Thymus (tissue), 11 donors: ENCODE measurements at regions not wholly inside any gene's neighbourhood (a gene's known extent, or its start where the extent isn't known, plus 50 kb on each side); places are given as distances from the start of the nearest gene placed in this dataset.
A peak's percentile ranks its signal among the peaks of the same experiment; 100 is the strongest.

Experiments
- DNase-seq, 9 donors: peaks; one replicate each; pipeline ENCODE4 v3.0.0-alpha.2; 2013; ENCODE audit warnings: low spot score in 9 of 9, low read depth in 6 of 9, missing footprints in 1 of 9
- H3K27ac ChIP-seq, 2 donors: one replicate each; pipeline ENCODE4 v1.5.1; 2013; ENCODE audit warnings: control low read depth in 1 of 2, low read depth in 1 of 2, low read length in 1 of 2, mild to moderate bottlenecking in 1 of 2, moderate library complexity in 1 of 2
- H3K27me3 ChIP-seq, 2 donors: one replicate each; pipeline ENCODE4 v1.5.1; 2013; ENCODE audit warnings: low read length in 1 of 2; ENCODE audit not compliant: control insufficient read depth in 2 of 2, insufficient read depth in 1 of 2
- H3K36me3 ChIP-seq, 2 donors: one replicate each; pipeline ENCODE4 v1.5.1; 2013; ENCODE audit warnings: low read length in 1 of 2, mild to moderate bottlenecking in 1 of 2, moderate library complexity in 1 of 2; ENCODE audit not compliant: control insufficient read depth in 2 of 2, insufficient read depth in 2 of 2
- H3K4me1 ChIP-seq, 2 donors: one replicate each; pipeline ENCODE4 v1.5.1; 2013; ENCODE audit warnings: low read length in 2 of 2; ENCODE audit not compliant: control insufficient read depth in 2 of 2, insufficient read depth in 2 of 2
- H3K4me3 ChIP-seq, 2 donors: one replicate each; pipeline ENCODE4 v1.5.1; 2013; ENCODE audit warnings: low read length in 2 of 2, control low read depth in 1 of 2, mild to moderate bottlenecking in 1 of 2
- H3K9me3 ChIP-seq, 2 donors: one replicate each; pipeline ENCODE4 v1.5.1; 2013; ENCODE audit warnings: low read length in 1 of 2, mild to moderate bottlenecking in 1 of 2; ENCODE audit not compliant: control insufficient read depth in 2 of 2, insufficient read depth in 1 of 2
- WGBS: extraction: QIAGEN DNeasy Blood & Tissue Kit; methylation state at CpG from one replicate; pipeline ENCODE4 v1.1.7; 2013; 5-methylcytosine and 5-hydroxymethylcytosine counted together
- donor health status: healthy.

DNA sequence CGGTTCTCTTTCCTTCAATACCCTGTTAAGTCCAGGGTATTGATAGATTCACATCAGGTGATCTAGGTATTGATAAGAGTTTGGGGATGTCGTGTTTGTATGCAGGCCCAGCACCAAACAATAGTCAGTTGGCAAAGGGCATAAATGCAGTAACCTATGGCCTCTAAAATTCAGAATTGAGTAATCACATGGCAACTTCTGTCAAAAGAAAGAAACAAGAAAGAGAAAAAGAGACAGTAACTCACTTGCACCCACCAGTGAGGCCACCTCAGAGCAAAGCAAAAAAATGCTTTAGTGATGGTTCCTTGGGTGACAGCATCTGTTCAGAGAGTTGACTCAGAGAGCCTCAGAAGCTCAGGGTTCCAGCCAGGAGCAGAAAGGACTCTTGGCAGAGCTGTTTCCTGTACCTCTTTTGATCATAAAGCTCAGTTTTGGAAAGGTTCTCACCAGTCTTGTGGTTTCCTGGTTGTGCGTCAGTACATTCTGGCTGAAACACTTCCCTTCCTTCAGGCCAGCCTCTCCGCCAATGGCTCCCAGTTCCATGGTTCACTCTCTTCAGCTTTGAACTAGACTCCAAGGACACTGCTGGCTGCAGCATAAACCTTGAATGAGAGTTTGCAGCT is 70.1 kb upstream of the GORAB start:
- no peaks in the 10 kb centered on the region for H3K36me3 ChIP-seq
- H3K27ac ChIP-seq = no peak overlapping the region
- WGBS = 59% methylated on average over 4 of the region's 4 CpGs
- no peak overlapping the region for H3K4me3 ChIP-seq
- H3K4me1 ChIP-seq = no peaks in the 10 kb centered on the region
- no peaks in the 10 kb centered on the region for H3K27me3 ChIP-seq
- no peak for DNase-seq
- H3K9me3 ChIP-seq = no peaks in the 10 kb centered on the region

- Histone ChIP-seq H3K4me3 (no peak overlapping the region), H3K27ac (no peak overlapping the region), H3K9me3 (no peaks in the 10 kb centered on the region), H3K4me1 (no peaks in the 10 kb centered on the region), H3K36me3 (no peaks in the 10 kb centered on the region), H3K27me3 (no peaks in the 10 kb centered on the region)
- WGBS = 84% methylated on average over 1 of the region's 1 CpG
- DNase-seq = no peak
Observed at GRCh38 chr1:170470121-170470520, 61.8 kb upstream of the GORAB start.

DNA sequence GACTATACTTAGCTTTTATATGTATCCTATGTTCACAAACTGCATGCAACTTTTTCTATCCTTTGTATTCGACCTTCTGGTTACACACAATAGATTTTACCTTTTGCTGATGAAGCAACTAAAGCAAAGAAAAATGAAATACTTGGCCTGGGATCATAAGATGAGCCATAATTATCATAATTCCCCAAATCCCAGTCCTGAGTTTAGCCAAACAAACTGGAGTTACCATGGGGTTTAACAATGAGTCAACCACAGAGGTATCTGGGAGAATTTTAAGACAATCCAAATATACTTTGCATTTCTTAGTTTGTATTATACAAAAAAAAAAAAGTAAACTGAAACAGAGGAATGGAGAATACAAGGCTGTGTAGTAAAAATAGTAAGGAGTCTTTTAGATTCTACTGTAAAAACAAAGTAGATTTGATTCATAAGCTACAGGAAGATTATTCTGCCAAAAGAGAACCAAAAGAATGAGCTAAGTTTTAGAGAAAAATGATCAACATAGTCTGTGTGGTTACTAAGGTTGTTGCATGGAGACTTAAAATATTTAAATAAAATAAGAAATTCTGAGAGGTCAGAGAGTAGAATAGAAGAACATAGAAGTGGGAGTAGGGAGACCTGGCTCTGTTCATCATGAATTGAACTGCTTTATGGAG is 60.4 kb upstream of the GORAB start:
- Histone ChIP-seq H3K9me3 (no peaks in the 10 kb centered on the region), H3K27ac (no peak overlapping the region), H3K36me3 (no peaks in the 10 kb centered on the region), H3K4me1 (no peaks in the 10 kb centered on the region), H3K4me3 (no peak overlapping the region), H3K27me3 (no peaks in the 10 kb centered on the region)
- WGBS = 83% methylated on average over 1 of the region's 1 CpG
- no peak for DNase-seq

DNA sequence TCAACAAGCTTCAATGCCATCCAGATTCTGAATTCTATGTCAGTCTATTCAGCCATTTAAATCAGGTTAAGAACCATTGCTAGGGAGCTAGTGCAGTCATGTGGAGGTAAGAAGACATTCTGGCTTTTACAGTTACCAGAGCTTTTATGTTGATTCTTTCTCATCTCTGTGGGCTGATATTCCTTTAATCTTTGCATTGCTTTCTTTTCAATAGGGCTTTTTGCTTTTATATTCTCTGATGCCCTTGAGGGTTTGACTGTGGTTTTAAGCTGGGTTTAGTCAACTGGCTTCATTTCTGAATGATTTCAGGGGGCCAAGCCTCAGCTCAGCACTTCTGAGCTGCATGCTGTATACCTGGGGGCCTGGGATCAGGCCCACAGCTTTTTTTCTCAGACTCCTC is 51.0 kb upstream of the GORAB start:
- Histone ChIP-seq H3K4me3 (no peak overlapping the region), H3K27ac (no peak overlapping the region), H3K27me3 (no peaks in the 10 kb centered on the region), H3K9me3 (no peaks in the 10 kb centered on the region), H3K4me1 (no peaks in the 10 kb centered on the region), H3K36me3 (no peaks in the 10 kb centered on the region)
- peak in 1 of 9 donors; percentile 13 for DNase-seq
